GM12878 (cell line): ENCODE measurements at regions not wholly inside any gene's neighbourhood (a gene's known extent, or its start where the extent isn't known, plus 50 kb on each side); places are given as distances from the start of the nearest gene placed in this dataset.

Experiments
- ATAC-seq: fragments of 200-7000 bp; cut with Tn5 transposase; 3 replicates; pipeline ENCODE4 v1.9.1; 2020; ENCODE audit warnings: mild to moderate bottlenecking, moderate library complexity
- BruUV-seq: library from RNA; stranded (reverse); fragments of 400-500 nt; replicated peaks from 2 replicates; lab custom pipeline; 2021; lab: Mats Ljungman, UMichigan
- CTCF ChIA-PET: fragments of 300-600 bp; sonication (Branson Sonifier 250); formaldehyde crosslinking; extraction: SDS; loops from one replicate; lab custom pipeline; 2021; ENCODE audit warnings: inconsistent platforms; lab: Yijun Ruan, JAX
- POLR2A ChIA-PET: fragments of 350-600 bp; formaldehyde crosslinking; extraction: SDS; loops from one replicate; lab custom pipeline; 2021; ENCODE audit warnings: inconsistent platforms; lab: Charles Lee
- RAD21 ChIA-PET: fragments of 300-600 bp; sonication (Branson Sonifier 250); formaldehyde crosslinking; loops from one replicate; lab custom pipeline; 2023; ENCODE audit warnings: antibody characterized with exemption; ENCODE audit not compliant: unreplicated experiment; lab: Charles Lee
- SMC1A ChIA-PET: fragments of 300-600 bp; sonication (Branson Sonifier 250); formaldehyde crosslinking; loops from one replicate; lab custom pipeline; 2023; ENCODE audit not compliant: unreplicated experiment, uncharacterized antibody; lab: Charles Lee
- DNase-seq: peaks from one replicate; pipeline ENCODE4 v3.0.0-alpha.2; 2011; ENCODE audit warnings: low read depth, low spot score
- FAIRE-seq: peaks from 3 replicates; lab custom pipeline; 2011; peaks lifted over from hg19 to GRCh38; lab: Jason Lieb, UNC
- H2AFZ ChIP-seq: 2 replicates; pipeline ENCODE4 v1.6.0; 2011; ENCODE audit warnings: low read depth, low read length, control low read depth; ENCODE audit not compliant: control insufficient read depth
- H3K27ac ChIP-seq: 2 replicates; pipeline ENCODE4 v1.5.1; 2011; ENCODE audit warnings: control low read depth; ENCODE audit not compliant: control insufficient read depth, insufficient read depth
- H3K27me3 ChIP-seq, 2 experiments: replicated peaks in 1 of 2; 2 replicates each; pipeline versions ENCODE4 v1.6.0 to v1.6.1; 2011; ENCODE audit warnings: low read length in 1 of 2; ENCODE audit not compliant: control insufficient read depth in 2 of 2, insufficient read depth in 2 of 2
- H3K36me3 ChIP-seq, 2 experiments: 2 replicates each; pipeline ENCODE4 v1.5.1; 2011; ENCODE audit warnings: low read length in 1 of 2; ENCODE audit not compliant: control insufficient read depth in 2 of 2, insufficient read depth in 2 of 2
- H3K4me1 ChIP-seq: 2 replicates; pipeline ENCODE4 v1.6.1; 2011; ENCODE audit warnings: mild to moderate bottlenecking, low read length, moderate library complexity, mixed read lengths; ENCODE audit not compliant: control insufficient read depth, insufficient read depth
- H3K4me2 ChIP-seq: 2 replicates; pipeline ENCODE4 v1.6.0; 2011; ENCODE audit warnings: control low read depth; ENCODE audit not compliant: control insufficient read depth, insufficient read depth
- H3K4me3 ChIP-seq: fragments of 200-600 bp; sonication (generic); 2 replicates; pipeline ENCODE4 v1.5.1; 2016
- H3K79me2 ChIP-seq: 2 replicates; pipeline ENCODE4 v1.6.0; 2011; ENCODE audit warnings: low read length; ENCODE audit not compliant: control insufficient read depth, insufficient read depth
- H3K9ac ChIP-seq: 2 replicates; pipeline ENCODE4 v1.8.0; 2011; ENCODE audit warnings: low read length, control low read depth, mixed read lengths; ENCODE audit not compliant: control insufficient read depth, insufficient read depth
- H3K9me3 ChIP-seq: replicated peaks from 3 replicates; pipeline ENCODE4 v1.5.1; 2011; ENCODE audit warnings: mild to moderate bottlenecking, low read length; ENCODE audit not compliant: control insufficient read depth, insufficient read depth
- H4K20me1 ChIP-seq: 2 replicates; pipeline ENCODE4 v1.6.0; 2011; ENCODE audit not compliant: control insufficient read depth, insufficient read depth
- ESRRA ChIP-seq: IDR thresholded peaks from 2 replicates; pipeline ENCODE4 v1.6.1; 2012; ENCODE audit warnings: mild to moderate bottlenecking, low read length, improper control_type of control experiment
- FOXM1 ChIP-seq: IDR thresholded peaks from 2 replicates; pipeline ENCODE4 v1.6.1; 2012; ENCODE audit warnings: low read depth, mild to moderate bottlenecking, inconsistent platforms, low read length, moderate library complexity
- IKZF2 ChIP-seq, 2 experiments: fragments of 450-650 bp; IDR thresholded peaks; 2 replicates each; pipeline ENCODE4 v1.6.1; 2017; ENCODE audit warnings: mild to moderate bottlenecking in 2 of 2, moderate library complexity in 2 of 2
- KLF5 ChIP-seq: fragments of 450-650 bp; IDR thresholded peaks from 2 replicates; pipeline ENCODE4 v1.6.1; 2014; ENCODE audit warnings: mild to moderate bottlenecking; ENCODE audit not compliant: partially characterized antibody
- RB1 ChIP-seq: fragments of 450-650 bp; formaldehyde crosslinking; IDR thresholded peaks from 2 replicates; pipeline ENCODE4 v1.6.1; 2017; ENCODE audit warnings: mild to moderate bottlenecking, borderline replicate concordance
- RELA ChIP-seq: fragments of 450-650 bp; IDR thresholded peaks from 2 replicates; pipeline ENCODE4 v1.8.0; 2014; ENCODE audit warnings: borderline replicate concordance; ENCODE audit not compliant: partially characterized antibody
- SIN3A ChIP-seq: IDR thresholded peaks from 2 replicates; pipeline ENCODE4 v1.6.1; 2012; ENCODE audit warnings: low read depth, low read length, improper control_type of control experiment
- SMC3 ChIP-seq: IDR thresholded peaks from 2 replicates; pipeline ENCODE4 v1.6.1; 2011; ENCODE audit warnings: low read length, improper control_type of control experiment, borderline replicate concordance
- TCF3 ChIP-seq: IDR thresholded peaks from 2 replicates; pipeline ENCODE4 v1.6.1; 2012; ENCODE audit warnings: low read depth, mild to moderate bottlenecking, low read length, borderline replicate concordance; ENCODE audit not compliant: insufficient read depth
- WRNIP1 ChIP-seq: IDR thresholded peaks from 2 replicates; pipeline ENCODE4 v1.6.1; 2011; ENCODE audit warnings: low read depth, low read length, improper control_type of control experiment, borderline replicate concordance
- ZBED1 ChIP-seq: IDR thresholded peaks from 2 replicates; pipeline ENCODE4 v1.6.1; 2016; ENCODE audit warnings: borderline replicate concordance
- ZNF217 ChIP-seq: fragments of 450-650 bp; IDR thresholded peaks from 2 replicates; pipeline ENCODE4 v1.6.1; 2017; ENCODE audit warnings: antibody characterized with exemption, mild to moderate bottlenecking
- ZNF384 ChIP-seq: IDR thresholded peaks from 2 replicates; pipeline ENCODE4 v1.6.1; 2012; ENCODE audit warnings: low read depth, mild to moderate bottlenecking, low read length, improper control_type of control experiment, borderline replicate concordance
- WGBS: methylation state at CpG from one replicate; pipeline ENCODE4 v1.1.6; 2016; ENCODE audit warnings: low lambda C conversion rate; ENCODE audit not compliant: insufficient replicate concordance, insufficient coverage; ENCODE audit errors: missing lambda C conversion rate; 5-methylcytosine and 5-hydroxymethylcytosine counted together
- in situ Hi-C: fragments of 300-500 bp; cut with MboI; formaldehyde crosslinking; loops from 9 replicates; pipeline ENCODE4 v1.14.3; 2018; ENCODE audit warnings: mixed read lengths
- intact Hi-C: fragments of 100-400 bp; cut with micrococcal nuclease; formaldehyde crosslinking; loops from one replicate; pipeline ENCODE4 v1.14.2; 2022; ENCODE audit not compliant: unreplicated experiment
- TF ChIP-seq, protein P1 (sequence below): fragments of 450-650 bp; IDR thresholded peaks from 2 replicates; pipeline ENCODE4 v1.6.1; 2016; ENCODE audit warnings: mild to moderate bottlenecking, moderate library complexity, borderline replicate concordance
- TF ChIP-seq, protein P2 (sequence below): IDR thresholded peaks from 2 replicates; pipeline ENCODE4 v1.6.1; 2011; ENCODE audit warnings: low read depth, low read length, improper control_type of control experiment, borderline replicate concordance
- TF ChIP-seq, protein P3 (sequence below): IDR thresholded peaks from 2 replicates; pipeline ENCODE4 v1.6.1; 2012; ENCODE audit warnings: low read depth, low read length, improper control_type of control experiment

DNA sequence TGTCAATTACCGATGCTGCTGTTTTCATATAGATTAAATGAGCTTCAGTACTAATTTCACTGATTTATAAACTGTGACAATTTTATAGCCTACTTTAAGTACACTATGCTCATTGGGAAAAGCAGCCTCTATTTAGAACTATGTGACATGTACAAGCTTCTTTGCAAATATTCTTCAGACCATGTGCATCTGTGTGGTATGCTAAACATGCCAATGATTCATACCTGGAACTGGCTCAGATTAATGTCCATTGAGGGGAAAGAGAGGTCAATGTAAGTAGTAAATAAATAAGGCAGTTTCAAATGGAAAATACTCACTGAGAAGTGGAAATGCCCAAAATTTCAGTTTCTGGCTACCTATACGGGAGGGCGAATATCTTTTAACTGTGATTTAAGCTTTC, 777.7 kb downstream of the C6orf118 start (continued):
- TF ChIP-seq, protein P1, sequence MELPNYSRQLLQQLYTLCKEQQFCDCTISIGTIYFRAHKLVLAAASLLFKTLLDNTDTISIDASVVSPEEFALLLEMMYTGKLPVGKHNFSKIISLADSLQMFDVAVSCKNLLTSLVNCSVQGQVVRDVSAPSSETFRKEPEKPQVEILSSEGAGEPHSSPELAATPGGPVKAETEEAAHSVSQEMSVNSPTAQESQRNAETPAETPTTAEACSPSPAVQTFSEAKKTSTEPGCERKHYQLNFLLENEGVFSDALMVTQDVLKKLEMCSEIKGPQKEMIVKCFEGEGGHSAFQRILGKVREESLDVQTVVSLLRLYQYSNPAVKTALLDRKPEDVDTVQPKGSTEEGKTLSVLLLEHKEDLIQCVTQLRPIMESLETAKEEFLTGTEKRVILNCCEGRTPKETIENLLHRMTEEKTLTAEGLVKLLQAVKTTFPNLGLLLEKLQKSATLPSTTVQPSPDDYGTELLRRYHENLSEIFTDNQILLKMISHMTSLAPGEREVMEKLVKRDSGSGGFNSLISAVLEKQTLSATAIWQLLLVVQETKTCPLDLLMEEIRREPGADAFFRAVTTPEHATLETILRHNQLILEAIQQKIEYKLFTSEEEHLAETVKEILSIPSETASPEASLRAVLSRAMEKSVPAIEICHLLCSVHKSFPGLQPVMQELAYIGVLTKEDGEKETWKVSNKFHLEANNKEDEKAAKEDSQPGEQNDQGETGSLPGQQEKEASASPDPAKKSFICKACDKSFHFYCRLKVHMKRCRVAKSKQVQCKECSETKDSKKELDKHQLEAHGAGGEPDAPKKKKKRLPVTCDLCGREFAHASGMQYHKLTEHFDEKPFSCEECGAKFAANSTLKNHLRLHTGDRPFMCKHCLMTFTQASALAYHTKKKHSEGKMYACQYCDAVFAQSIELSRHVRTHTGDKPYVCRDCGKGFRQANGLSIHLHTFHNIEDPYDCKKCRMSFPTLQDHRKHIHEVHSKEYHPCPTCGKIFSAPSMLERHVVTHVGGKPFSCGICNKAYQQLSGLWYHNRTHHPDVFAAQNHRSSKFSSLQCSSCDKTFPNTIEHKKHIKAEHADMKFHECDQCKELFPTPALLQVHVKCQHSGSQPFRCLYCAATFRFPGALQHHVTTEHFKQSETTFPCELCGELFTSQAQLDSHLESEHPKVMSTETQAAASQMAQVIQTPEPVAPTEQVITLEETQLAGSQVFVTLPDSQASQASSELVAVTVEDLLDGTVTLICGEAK = no peak
- no peak for TF ChIP-seq TCF3
- TF ChIP-seq, protein P2, sequence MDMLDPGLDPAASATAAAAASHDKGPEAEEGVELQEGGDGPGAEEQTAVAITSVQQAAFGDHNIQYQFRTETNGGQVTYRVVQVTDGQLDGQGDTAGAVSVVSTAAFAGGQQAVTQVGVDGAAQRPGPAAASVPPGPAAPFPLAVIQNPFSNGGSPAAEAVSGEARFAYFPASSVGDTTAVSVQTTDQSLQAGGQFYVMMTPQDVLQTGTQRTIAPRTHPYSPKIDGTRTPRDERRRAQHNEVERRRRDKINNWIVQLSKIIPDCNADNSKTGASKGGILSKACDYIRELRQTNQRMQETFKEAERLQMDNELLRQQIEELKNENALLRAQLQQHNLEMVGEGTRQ = no peak
- no peak for TF ChIP-seq SMC3

DNA sequence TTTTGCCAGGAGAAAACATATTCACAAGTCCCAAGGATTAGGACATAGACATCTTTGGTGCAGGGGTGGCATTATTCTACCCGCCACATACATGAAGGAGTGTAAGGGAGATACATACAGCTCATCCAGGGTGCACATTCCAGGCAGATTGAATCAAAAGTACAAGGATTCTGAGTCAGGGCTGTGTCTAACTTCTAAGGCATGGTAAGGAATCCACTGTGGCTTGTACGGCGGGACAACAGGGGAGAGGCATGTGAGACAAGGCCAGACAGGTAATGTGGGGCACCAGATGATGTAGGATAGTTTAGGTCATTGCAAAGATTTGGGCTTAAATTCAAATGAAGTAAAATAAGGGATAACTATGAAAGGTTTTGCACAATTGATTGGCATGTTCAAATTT, 780.9 kb downstream of the C6orf118 start:
- POLR2A ChIA-PET = no interaction called here
- TF ChIP-seq, protein P3, sequence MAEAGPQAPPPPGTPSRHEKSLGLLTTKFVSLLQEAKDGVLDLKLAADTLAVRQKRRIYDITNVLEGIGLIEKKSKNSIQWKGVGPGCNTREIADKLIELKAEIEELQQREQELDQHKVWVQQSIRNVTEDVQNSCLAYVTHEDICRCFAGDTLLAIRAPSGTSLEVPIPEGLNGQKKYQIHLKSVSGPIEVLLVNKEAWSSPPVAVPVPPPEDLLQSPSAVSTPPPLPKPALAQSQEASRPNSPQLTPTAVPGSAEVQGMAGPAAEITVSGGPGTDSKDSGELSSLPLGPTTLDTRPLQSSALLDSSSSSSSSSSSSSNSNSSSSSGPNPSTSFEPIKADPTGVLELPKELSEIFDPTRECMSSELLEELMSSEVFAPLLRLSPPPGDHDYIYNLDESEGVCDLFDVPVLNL = no peak
- TF ChIP-seq IKZF2 (IDR thresholded peaks at IDR 0.05) = no peak
- no peak for TF ChIP-seq RELA
- no peak for TF ChIP-seq ZBED1
- TF ChIP-seq ZNF217 = no peak
- no peak for TF ChIP-seq TCF3
- TF ChIP-seq ZNF384 = no peak
- no peak for TF ChIP-seq FOXM1
- TF ChIP-seq WRNIP1 = no peak
- TF ChIP-seq SIN3A = no peak
- TF ChIP-seq RB1 = no peak
- no peak for TF ChIP-seq KLF5
- no peak for TF ChIP-seq ESRRA

More for the DNA sequence above, 780.9 kb downstream of the C6orf118 start:
- Histone ChIP-seq H2AFZ (no peak overlapping the region), H3K36me3 (no peaks in the 10 kb centered on the region), H3K4me2 (no peak overlapping the region), H3K27me3 (no peaks in the 10 kb centered on the region), H3K79me2 (no peaks in the 10 kb centered on the region), H3K9me3 (no peaks in the 10 kb centered on the region; the same call in 2 of the 3 replicates), H4K20me1 (no peaks in the 10 kb centered on the region), H3K4me3 (no peak overlapping the region), H3K27ac (no peak overlapping the region), H3K4me1 (no peaks in the 10 kb centered on the region), H3K9ac (no peak overlapping the region)
- CTCF ChIA-PET = no interaction called here
- DNase-seq (no peak), FAIRE-seq (no peak), ATAC-seq (no peak)
- in situ Hi-C loops = no loop called here
- SMC1A ChIA-PET = no interaction called here
- BruUV-seq = no TSS peak
- RAD21 ChIA-PET = no interaction called here
- 2% methylated on average over 3 of the region's 3 CpGs for WGBS
- intact Hi-C loops = no loop called here
